GM12864 (cell line): ENCODE measurements at regions not wholly inside any gene's neighbourhood (a gene's known extent, or its start where the extent isn't known, plus 50 kb on each side); places are given as distances from the start of the nearest gene placed in this dataset.

ENCODE experiments used
- DNase-seq: peaks from one replicate; pipeline ENCODE4 v3.0.0-alpha.2; 2011; ENCODE audit warnings: low read depth
- H3K4me3 ChIP-seq: 2 replicates; pipeline ENCODE4 v1.5.1; 2011; ENCODE audit warnings: mild to moderate bottlenecking, low read depth, low read length, control low read depth
- CTCF ChIP-seq: IDR thresholded peaks from 2 replicates; pipeline ENCODE4 v1.5.1; 2011; ENCODE audit warnings: low read depth, mild to moderate bottlenecking, moderate library complexity, low read length, control low read depth, inconsistent platforms; ENCODE audit errors: missing control alignments

- H3K4me3 ChIP-seq, result no peak overlapping the region
- no peak for TF ChIP-seq CTCF
- no peak for DNase-seq
Observed at GRCh38 chr1:240672132-240672811, 60.3 kb upstream of the GREM2 start.

GRCh38 chr1:240667351-240667750, 55.4 kb upstream of the GREM2 start:
- no peak for TF ChIP-seq CTCF
- no peak for DNase-seq
- no peak overlapping the region for H3K4me3 ChIP-seq

GRCh38 chr1:240666568-240667198, 54.7 kb upstream of the GREM2 start:
- no peak for TF ChIP-seq CTCF
- DNase-seq, result no peak
- H3K4me3 ChIP-seq, result no peak overlapping the region

- DNase-seq, result no peak
- no peak overlapping the region for H3K4me3 ChIP-seq
- TF ChIP-seq CTCF, result no peak
Observed at GRCh38 chr1:240663169-240663879, 51.4 kb upstream of the GREM2 start.
